ENCODE measurements at regions not wholly inside any gene's neighbourhood (a gene's known extent, or its start where the extent isn't known, plus 50 kb on each side); places are given as distances from the start of the nearest gene placed in this dataset.

- no peak for DNase-seq (ENCODE audit: extremely low spot score in 2 of 2)
- H3K27ac ChIP-seq: no peak overlapping the region
- H3K27me3 ChIP-seq: no peaks in the 10 kb centered on the region
- no peaks in the 10 kb centered on the region for H3K36me3 ChIP-seq
- H3K4me1 ChIP-seq: no peaks in the 10 kb centered on the region
- H3K9me3 ChIP-seq: no peaks in the 10 kb centered on the region
- no peak overlapping the region for H3K4me3 ChIP-seq
- intact Hi-C loops (cut with DNase I): no loop called here
- TF ChIP-seq POLR2A (IDR thresholded peaks at IDR 0.05): no peak
- TF ChIP-seq POLR2AphosphoS5 (IDR thresholded peaks at IDR 0.05; ENCODE audit: insufficient read depth in 1 of 2, low read depth in 1 of 2): no peak
- no peak for TF ChIP-seq CTCF (IDR thresholded peaks at IDR 0.05)
These were observed 250.4 kb downstream of the TMA16 start for GRCh38 chr4:163744861-163745260.

DNA sequence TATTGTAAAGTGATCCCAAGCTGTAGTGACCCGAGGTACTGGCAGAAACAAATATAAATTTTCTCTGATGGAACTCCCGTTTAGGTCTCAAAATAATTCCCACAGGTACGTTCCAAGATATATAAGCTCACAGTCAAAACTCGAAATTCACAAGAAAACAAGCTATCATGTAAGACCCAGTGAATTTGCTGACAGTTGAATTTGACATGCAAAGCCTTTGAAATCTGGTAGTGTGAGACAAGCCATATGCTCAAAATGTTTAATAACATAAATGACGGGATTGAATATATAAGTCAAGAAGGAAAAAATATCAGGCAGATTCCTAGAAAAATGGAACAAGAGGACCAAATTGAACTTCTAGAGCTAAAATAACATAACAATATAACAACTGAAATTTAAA lies 252.8 kb downstream of the TMA16 start:
- Histone ChIP-seq H3K4me1 (no peaks in the 10 kb centered on the region), H3K36me3 (no peaks in the 10 kb centered on the region), H3K9me3 (no peaks in the 10 kb centered on the region), H3K27me3 (no peaks in the 10 kb centered on the region), H3K4me3 (no peak overlapping the region), H3K27ac (no peak overlapping the region)
- intact Hi-C loops (cut with DNase I): no loop called here
- no peak for DNase-seq (ENCODE audit: extremely low spot score in 2 of 2)
- no peak for TF ChIP-seq CTCF (IDR thresholded peaks at IDR 0.05)
- TF ChIP-seq POLR2A (IDR thresholded peaks at IDR 0.05): no peak
- no peak for TF ChIP-seq POLR2AphosphoS5 (IDR thresholded peaks at IDR 0.05; ENCODE audit: insufficient read depth in 1 of 2, low read depth in 1 of 2)

- Histone ChIP-seq H3K4me3 (no peak overlapping the region), H3K27ac (no peak overlapping the region), H3K4me1 (no peaks in the 10 kb centered on the region), H3K36me3 (no peaks in the 10 kb centered on the region), H3K9me3 (no peaks in the 10 kb centered on the region), H3K27me3 (no peaks in the 10 kb centered on the region)
- intact Hi-C loops (cut with DNase I): no loop called here
- TF ChIP-seq CTCF (IDR thresholded peaks at IDR 0.05) (no peak), POLR2AphosphoS5 (IDR thresholded peaks at IDR 0.05; ENCODE audit: insufficient read depth in 1 of 2, low read depth in 1 of 2) (no peak), POLR2A (IDR thresholded peaks at IDR 0.05) (no peak)
- DNase-seq (ENCODE audit: extremely low spot score in 2 of 2): no peak
These were observed 253.4 kb downstream of the TMA16 start for GRCh38 chr4:163747886-163748285.

- H3K27ac ChIP-seq: no peak overlapping the region
- no peak for DNase-seq (ENCODE audit: extremely low spot score in 2 of 2)
- no peaks in the 10 kb centered on the region for H3K9me3 ChIP-seq
- no peaks in the 10 kb centered on the region for H3K4me1 ChIP-seq
- intact Hi-C loops (cut with DNase I): no loop called here
- no peak for TF ChIP-seq POLR2A (IDR thresholded peaks at IDR 0.05)
- TF ChIP-seq POLR2AphosphoS5 (IDR thresholded peaks at IDR 0.05; ENCODE audit: insufficient read depth in 1 of 2, low read depth in 1 of 2): no peak
- TF ChIP-seq CTCF (IDR thresholded peaks at IDR 0.05): no peak
- no peaks in the 10 kb centered on the region for H3K36me3 ChIP-seq
- no peak overlapping the region for H3K4me3 ChIP-seq
- no peaks in the 10 kb centered on the region for H3K27me3 ChIP-seq
These were observed 254.0 kb downstream of the TMA16 start for GRCh38 chr4:163748449-163748848.

GRCh38 chr4:163755013-163755412 lies 260.5 kb downstream of the TMA16 start:
- Histone ChIP-seq H3K27ac (no peak overlapping the region), H3K4me3 (no peak overlapping the region), H3K9me3 (no peaks in the 10 kb centered on the region), H3K36me3 (no peaks in the 10 kb centered on the region), H3K4me1 (no peaks in the 10 kb centered on the region), H3K27me3 (no peaks in the 10 kb centered on the region)
- TF ChIP-seq POLR2A (IDR thresholded peaks at IDR 0.05) (no peak), CTCF (IDR thresholded peaks at IDR 0.05) (no peak), POLR2AphosphoS5 (IDR thresholded peaks at IDR 0.05; ENCODE audit: insufficient read depth in 1 of 2, low read depth in 1 of 2) (no peak)
- intact Hi-C loops (cut with DNase I): no loop called here
- DNase-seq (ENCODE audit: extremely low spot score in 2 of 2): no peak

Measured in vagina (tissue), 2 donors.